ENCODE measurements at regions not wholly inside any gene's neighbourhood (a gene's known extent, or its start where the extent isn't known, plus 50 kb on each side); places are given as distances from the start of the nearest gene placed in this dataset.

- FAIRE-seq, result no peak
- WGBS (ENCODE audit: low lambda C conversion rate), result 2% methylated on average over 3 of the region's 3 CpGs
- no peak for DNase-seq (ENCODE audit: low spot score)
- Histone ChIP-seq H3K4me3 (replicated peaks in 1 of 3; ENCODE audit: insufficient read depth in 1 of 3, low read depth in 2 of 3, low read length in 3 of 3) (no peak overlapping the region), H3K9me3 (ENCODE audit: low read length) (no peaks in the 10 kb centered on the region), H3K79me2 (ENCODE audit: insufficient read depth, low read length) (no peaks in the 10 kb centered on the region), H3K4me2 (ENCODE audit: low read depth, low read length) (no peak overlapping the region), H3K36me3 (replicated peaks in 1 of 2; ENCODE audit: control insufficient read depth in 1 of 2, insufficient read depth in 2 of 2, low read length in 2 of 2) (no peaks in the 10 kb centered on the region), H3K9ac (ENCODE audit: insufficient read depth, low read depth, low read length) (no peak overlapping the region), H3K27ac (ENCODE audit: extremely low read length, insufficient read depth, low read length) (no peak overlapping the region), H3K27me3 (ENCODE audit: control insufficient read depth in 1 of 2, insufficient read depth in 2 of 2, low read length in 2 of 2) (no peaks in the 10 kb centered on the region), H2AFZ (ENCODE audit: low read length) (no peak overlapping the region), H4K20me1 (ENCODE audit: insufficient read depth, low read length) (no peaks in the 10 kb centered on the region), H3K4me1 (ENCODE audit: insufficient read depth, low read length) (no peaks in the 10 kb centered on the region)
- in situ Hi-C loops (cut with HindIII; ENCODE audit: extremely low pct_ligation_motif_present, low pct_unique_long_range_greater_than_20kb), result no loop called here
- TF ChIP-seq CREB1 (IDR thresholded peaks at IDR 0.05) (0 out of 2 replicates have a peak, but pooled peaks have one; percentile 12), CREB1 (CRISPR knock-in tag; IDR thresholded peaks at IDR 0.05) (no peak), SP140L (CRISPR knock-in tag; IDR thresholded peaks at IDR 0.05; ENCODE audit: borderline replicate concordance) (no peak)
- CTCF ChIA-PET (ENCODE audit: low intra/inter-chr PET ratio, low total read pairs), result no interaction called here
- no peak for ATAC-seq
- intact Hi-C loops (cut with micrococcal nuclease; ENCODE audit: unreplicated experiment), result no loop called here
- POLR2A ChIA-PET, result no interaction called here
- BruUV-seq (replicated peaks), result no TSS peak
These were observed 390.5 kb upstream of the LYPLAL1 start for GRCh38 chr1:218783131-218783530.

DNA sequence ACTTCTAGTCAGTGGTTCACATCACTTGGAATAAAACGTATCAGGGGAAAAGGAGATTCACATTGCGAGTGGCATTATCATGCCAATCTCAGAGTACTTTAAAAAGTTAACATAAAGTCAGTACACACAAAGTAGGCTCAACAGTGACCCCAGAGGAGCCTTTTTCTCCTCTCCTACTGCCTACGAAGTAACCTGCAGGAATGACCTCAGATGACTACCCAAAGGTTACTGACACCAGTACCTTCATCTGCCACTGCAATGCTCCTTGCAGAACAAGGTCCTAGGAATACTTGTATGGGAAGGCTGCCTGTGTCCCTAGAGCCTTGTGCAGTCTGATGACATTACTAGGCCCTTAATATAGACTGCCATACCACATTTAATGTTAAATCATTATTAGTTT lies 389.8 kb upstream of the LYPLAL1 start:
- Histone ChIP-seq H3K4me2 (ENCODE audit: low read depth, low read length) (no peak overlapping the region), H2AFZ (ENCODE audit: low read length) (no peak overlapping the region), H3K27ac (ENCODE audit: extremely low read length, insufficient read depth, low read length) (no peak overlapping the region), H3K4me3 (replicated peaks in 1 of 3; ENCODE audit: insufficient read depth in 1 of 3, low read depth in 2 of 3, low read length in 3 of 3) (no peak overlapping the region), H3K27me3 (ENCODE audit: control insufficient read depth in 1 of 2, insufficient read depth in 2 of 2, low read length in 2 of 2) (no peaks in the 10 kb centered on the region), H4K20me1 (ENCODE audit: insufficient read depth, low read length) (no peaks in the 10 kb centered on the region), H3K36me3 (replicated peaks in 1 of 2; ENCODE audit: control insufficient read depth in 1 of 2, insufficient read depth in 2 of 2, low read length in 2 of 2) (no peaks in the 10 kb centered on the region), H3K4me1 (ENCODE audit: insufficient read depth, low read length) (no peaks in the 10 kb centered on the region), H3K79me2 (ENCODE audit: insufficient read depth, low read length) (no peaks in the 10 kb centered on the region), H3K9me3 (ENCODE audit: low read length) (no peaks in the 10 kb centered on the region), H3K9ac (ENCODE audit: insufficient read depth, low read depth, low read length) (no peak overlapping the region)
- BruUV-seq (replicated peaks), result no TSS peak
- POLR2A ChIA-PET, result no interaction called here
- no peak for DNase-seq (ENCODE audit: low spot score)
- no peak for FAIRE-seq
- intact Hi-C loops (cut with micrococcal nuclease; ENCODE audit: unreplicated experiment) (no loop called here), in situ Hi-C loops (cut with HindIII; ENCODE audit: extremely low pct_ligation_motif_present, low pct_unique_long_range_greater_than_20kb) (no loop called here)
- TF ChIP-seq ZNF790 (CRISPR knock-in tag; IDR thresholded peaks at IDR 0.05; ENCODE audit: borderline replicate concordance), result no peak
- no peak for TF ChIP-seq ZBTB3 (CRISPR knock-in tag; IDR thresholded peaks at IDR 0.05; ENCODE audit: borderline replicate concordance, low read depth)
- TF ChIP-seq ZNF367 (CRISPR knock-in tag; IDR thresholded peaks at IDR 0.05; ENCODE audit: borderline replicate concordance), result no peak
- no peak for TF ChIP-seq ZNF563 (CRISPR knock-in tag; IDR thresholded peaks at IDR 0.05)
- TF ChIP-seq HMGA1 (CRISPR knock-in tag; conservative IDR thresholded peaks at IDR 0.05), result no peak
- TF ChIP-seq PPARG (CRISPR knock-in tag; conservative IDR thresholded peaks at IDR 0.05), result no peak
- ATAC-seq, result no peak
- CTCF ChIA-PET (ENCODE audit: low intra/inter-chr PET ratio, low total read pairs), result no interaction called here
- WGBS (ENCODE audit: low lambda C conversion rate), result 22% methylated on average over 3 of the region's 3 CpGs

Measured in HepG2 (cell line).